ENCODE measurements at regions not wholly inside any gene's neighbourhood (a gene's known extent, or its start where the extent isn't known, plus 50 kb on each side); places are given as distances from the start of the nearest gene placed in this dataset.

GRCh38 chr3:106328224-106328623 is 459.4 kb upstream of the CBLB start:
- TF ChIP-seq CTCF (IDR thresholded peaks at IDR 0.05; ENCODE audit: low read depth, low read length) (no peak), EZH2phosphoT487 (IDR thresholded peaks at IDR 0.05; ENCODE audit: low read depth) (no peak)
